C4-2B (cell line): ENCODE measurements at regions not wholly inside any gene's neighbourhood (a gene's known extent, or its start where the extent isn't known, plus 50 kb on each side); places are given as distances from the start of the nearest gene placed in this dataset.

Experiments used
- CTCF ChIP-seq: fragments of 450-650 bp; conservative IDR thresholded peaks from 2 replicates; pipeline ENCODE4 v1.5.1; 2017; ENCODE audit warnings: mild to moderate bottlenecking
- ZFX ChIP-seq: fragments of 450-650 bp; IDR thresholded peaks from 2 replicates; pipeline ENCODE4 v1.6.1; 2017

DNA sequence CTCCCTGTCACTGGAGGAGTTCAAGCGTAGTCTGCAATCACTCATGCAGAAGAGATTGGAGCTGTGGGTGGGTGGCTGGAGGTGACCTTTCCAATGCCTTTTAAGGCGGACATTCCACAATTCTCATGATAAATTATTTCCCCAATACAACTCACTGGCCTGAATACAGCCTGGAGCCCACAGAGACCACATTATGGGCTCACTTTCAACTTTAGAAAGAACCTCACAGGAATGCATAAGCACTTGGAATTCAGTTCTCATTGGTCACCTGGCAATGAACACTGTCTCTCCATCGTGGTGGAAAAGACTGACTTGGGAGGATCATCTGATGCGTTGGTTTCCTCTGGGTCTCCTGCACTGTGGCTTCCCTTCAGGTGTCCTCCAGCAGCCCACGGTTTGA lies 151.8 kb upstream of the KCND3 start:
- no peak for TF ChIP-seq CTCF
- TF ChIP-seq ZFX = no peak
